ENCODE measurements at regions not wholly inside any gene's neighbourhood (a gene's known extent, or its start where the extent isn't known, plus 50 kb on each side); places are given as distances from the start of the nearest gene placed in this dataset.

DNA sequence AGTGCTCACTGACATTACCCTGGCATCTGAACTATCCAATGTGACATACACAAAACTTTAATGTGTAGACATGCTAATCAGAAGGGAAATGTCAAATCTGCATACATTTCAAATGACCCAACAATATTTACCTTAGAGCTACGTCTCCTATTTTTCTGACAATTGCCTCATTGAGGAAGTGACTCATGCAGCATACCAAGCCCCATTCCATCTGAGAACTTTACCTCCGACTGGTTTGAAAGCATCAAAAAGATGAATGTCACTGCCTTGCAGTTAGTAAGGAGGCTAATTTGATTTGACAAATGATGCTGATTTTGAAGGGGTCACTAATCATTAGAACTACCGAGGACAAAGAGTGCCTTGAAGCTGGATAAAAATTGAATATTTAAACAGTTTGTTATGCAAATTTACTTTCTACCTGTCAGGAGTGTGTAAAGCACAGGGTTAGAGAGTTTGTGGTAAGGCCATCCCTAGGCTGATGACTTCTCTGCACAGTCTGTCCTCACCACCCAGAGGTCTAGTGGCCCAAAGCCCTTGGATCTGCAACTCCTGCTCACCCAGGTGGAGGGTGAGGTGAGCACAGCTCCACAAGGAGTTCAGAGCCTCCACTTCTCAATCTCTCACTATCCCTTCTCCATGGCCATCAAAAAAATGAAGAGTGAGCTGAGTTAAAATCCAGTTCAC is 500.3 kb upstream of the C1orf87 start:
- no peak for DNase-seq
- no peaks in the 10 kb centered on the region for H3K36me3 Mint-ChIP-seq
- H3K4me3 Mint-ChIP-seq = no peak overlapping the region
- H3K27me3 Mint-ChIP-seq = no peaks in the 10 kb centered on the region
- peaks cover 0 to 4% (median 0%) of the 10 kb centered on the region in 7 donors for H3K9me3 Mint-ChIP-seq
- H3K4me1 Mint-ChIP-seq = no peaks in the 10 kb centered on the region
- no peak overlapping the region for H3K27ac Mint-ChIP-seq
- ATAC-seq (ENCODE audit: low read depth in 2 of 2) = no peak

DNA sequence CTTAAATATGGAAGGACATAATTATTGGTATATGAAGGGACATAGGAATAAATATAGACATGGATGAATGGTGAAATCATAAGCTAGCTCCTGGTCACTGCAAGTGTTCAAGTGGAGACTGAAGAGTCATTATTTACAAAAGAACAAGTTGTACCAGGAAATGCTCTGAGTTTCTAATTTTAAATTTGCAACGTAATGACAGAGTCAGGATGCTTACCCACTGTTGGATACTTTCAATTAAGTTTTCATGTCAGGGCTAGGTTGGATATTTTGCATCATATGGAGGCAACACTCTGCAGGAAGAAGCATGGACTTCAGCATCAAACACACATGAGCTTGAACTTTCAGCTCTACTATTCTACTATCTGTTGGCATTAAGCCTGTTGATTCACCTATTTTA is 499.6 kb upstream of the C1orf87 start:
- H3K36me3 Mint-ChIP-seq = no peaks in the 10 kb centered on the region
- no peak overlapping the region for H3K27ac Mint-ChIP-seq
- DNase-seq = no peak
- no peaks in the 10 kb centered on the region for H3K4me1 Mint-ChIP-seq
- no peak overlapping the region for H3K4me3 Mint-ChIP-seq
- peaks cover 0 to 4% (median 0%) of the 10 kb centered on the region in 7 donors for H3K9me3 Mint-ChIP-seq
- no peak for ATAC-seq (ENCODE audit: low read depth in 2 of 2)
- H3K27me3 Mint-ChIP-seq = no peaks in the 10 kb centered on the region

DNA sequence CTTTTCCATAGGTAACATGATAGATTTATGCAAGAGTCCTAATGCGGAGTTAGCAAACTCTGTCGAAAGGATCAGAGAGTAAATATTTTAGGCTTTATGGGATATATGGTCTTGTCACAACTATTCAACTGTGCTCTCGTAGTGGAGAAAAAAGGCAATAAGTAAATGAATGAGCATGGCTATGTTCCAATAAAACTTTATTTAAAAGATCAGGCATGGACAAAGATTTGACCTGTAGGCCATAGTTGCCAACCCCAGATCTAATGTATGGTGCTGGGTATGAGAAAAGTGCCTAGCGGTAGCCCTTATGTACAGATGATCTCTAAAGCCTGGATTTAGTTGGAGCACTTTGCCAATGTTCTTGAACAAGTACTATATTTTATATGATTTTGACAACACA is 498.8 kb upstream of the C1orf87 start:
- Mint-ChIP-seq H3K4me3 (no peak overlapping the region), H3K9me3 (peaks cover 0 to 4% (median 0%) of the 10 kb centered on the region in 7 donors), H3K27me3 (no peaks in the 10 kb centered on the region), H3K36me3 (no peaks in the 10 kb centered on the region), H3K4me1 (no peaks in the 10 kb centered on the region), H3K27ac (no peak overlapping the region)
- DNase-seq = no peak
- ATAC-seq (ENCODE audit: low read depth in 2 of 2) = no peak

GRCh38 chr1:60571811-60572210 is 498.2 kb upstream of the C1orf87 start:
- H3K4me1 Mint-ChIP-seq = no peaks in the 10 kb centered on the region
- no peaks in the 10 kb centered on the region for H3K27me3 Mint-ChIP-seq
- no peak overlapping the region for H3K27ac Mint-ChIP-seq
- ATAC-seq (ENCODE audit: low read depth in 2 of 2) = no peak
- H3K9me3 Mint-ChIP-seq = peaks cover 0 to 4% (median 0%) of the 10 kb centered on the region in 7 donors
- no peaks in the 10 kb centered on the region for H3K36me3 Mint-ChIP-seq
- no peak for DNase-seq
- H3K4me3 Mint-ChIP-seq = no peak overlapping the region

- no peak for ATAC-seq (ENCODE audit: low read depth in 2 of 2)
- no peaks in the 10 kb centered on the region for H3K27me3 Mint-ChIP-seq
- H3K36me3 Mint-ChIP-seq = no peaks in the 10 kb centered on the region
- H3K4me1 Mint-ChIP-seq = no peaks in the 10 kb centered on the region
- no peak for DNase-seq
- H3K9me3 Mint-ChIP-seq = peaks cover 0 to 4% (median 0%) of the 10 kb centered on the region in 7 donors
- no peak overlapping the region for H3K4me3 Mint-ChIP-seq
- no peak overlapping the region for H3K27ac Mint-ChIP-seq
These were observed 495.6 kb upstream of the C1orf87 start for GRCh38 chr1:60569189-60569588.

GRCh38 chr1:60567256-60567655 is 493.7 kb upstream of the C1orf87 start:
- no peak for ATAC-seq (ENCODE audit: low read depth in 2 of 2)
- DNase-seq = no peak

DNA sequence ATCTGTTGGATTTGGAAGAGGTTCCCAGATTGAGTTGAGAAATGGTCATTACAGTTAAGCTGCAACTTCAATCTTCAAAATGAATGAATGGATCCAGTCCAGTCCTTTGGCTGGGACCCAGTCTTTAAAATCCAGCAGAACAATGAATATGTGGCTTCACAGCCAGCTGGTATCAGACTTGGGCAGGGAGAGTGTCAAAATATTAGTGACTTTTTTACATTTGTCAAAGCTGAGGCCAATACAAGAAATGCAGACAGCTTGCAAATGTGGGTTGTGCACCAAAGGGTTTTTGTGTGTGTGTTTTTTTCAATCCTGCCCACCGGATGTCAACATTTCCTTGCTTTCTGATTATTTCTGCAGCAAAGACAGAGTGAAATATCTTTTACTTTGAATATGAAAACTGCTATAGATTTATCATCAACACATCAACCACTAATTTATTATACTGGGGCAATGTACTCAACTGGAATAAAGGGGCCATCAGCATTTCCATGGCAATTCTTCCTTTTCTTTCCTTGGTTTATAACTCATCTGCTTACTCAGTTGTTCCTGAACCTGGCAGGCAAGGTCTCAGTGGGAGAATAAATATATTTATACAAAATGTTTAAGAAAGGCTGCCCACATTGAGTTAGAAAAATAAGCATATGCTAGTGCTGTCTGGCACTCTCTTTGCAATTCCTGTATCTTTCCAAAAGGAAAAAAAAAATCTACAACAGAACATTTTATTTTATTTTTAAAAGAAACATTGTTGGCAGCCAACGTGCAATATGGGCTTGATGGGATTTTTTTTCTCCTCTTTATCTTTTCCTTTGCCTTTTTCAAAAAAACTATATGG is 491.6 kb upstream of the C1orf87 start:
- DNase-seq = no peak
- Mint-ChIP-seq H3K27ac (no peak overlapping the region), H3K27me3 (no peaks in the 10 kb centered on the region)

More at GRCh38 chr1:60567256-60567655, 493.7 kb upstream of the C1orf87 start:
- H3K27me3 Mint-ChIP-seq = no peaks in the 10 kb centered on the region
- no peaks in the 10 kb centered on the region for H3K36me3 Mint-ChIP-seq
- H3K4me1 Mint-ChIP-seq = no peaks in the 10 kb centered on the region
- H3K9me3 Mint-ChIP-seq = peaks cover 0 to 4% (median 0%) of the 10 kb centered on the region in 7 donors
- H3K27ac Mint-ChIP-seq = no peak overlapping the region
- no peak overlapping the region for H3K4me3 Mint-ChIP-seq

GRCh38 chr1:60563777-60564535 is 490.4 kb upstream of the C1orf87 start:
- no peaks in the 10 kb centered on the region for H3K27me3 Mint-ChIP-seq
- ATAC-seq (ENCODE audit: low read depth in 2 of 2) (no peak), DNase-seq (no peak)
- peaks cover 0 to 8% (median 0%) of the 10 kb centered on the region in 7 donors for H3K9me3 Mint-ChIP-seq
- H3K27ac Mint-ChIP-seq = no peak overlapping the region
- no peak overlapping the region for H3K4me3 Mint-ChIP-seq
- H3K4me1 Mint-ChIP-seq = no peaks in the 10 kb centered on the region
- no peaks in the 10 kb centered on the region for H3K36me3 Mint-ChIP-seq

More for the DNA sequence above, 491.6 kb upstream of the C1orf87 start:
- Mint-ChIP-seq H3K9me3 (peaks cover 0 to 8% (median 0%) of the 10 kb centered on the region in 7 donors), H3K4me3 (no peak overlapping the region), H3K36me3 (no peaks in the 10 kb centered on the region), H3K4me1 (no peaks in the 10 kb centered on the region)
- ATAC-seq (ENCODE audit: low read depth in 2 of 2) = no peak

GRCh38 chr1:60562740-60563139 is 489.2 kb upstream of the C1orf87 start:
- no peak overlapping the region for H3K4me3 Mint-ChIP-seq
- H3K36me3 Mint-ChIP-seq = no peaks in the 10 kb centered on the region
- no peak for ATAC-seq (ENCODE audit: low read depth in 2 of 2)
- no peak overlapping the region for H3K27ac Mint-ChIP-seq
- DNase-seq = no peak
- peaks cover 0 to 8% (median 0%) of the 10 kb centered on the region in 7 donors for H3K9me3 Mint-ChIP-seq
- no peaks in the 10 kb centered on the region for H3K27me3 Mint-ChIP-seq
- no peaks in the 10 kb centered on the region for H3K4me1 Mint-ChIP-seq

- Mint-ChIP-seq H3K4me1 (no peaks in the 10 kb centered on the region), H3K36me3 (no peaks in the 10 kb centered on the region), H3K27me3 (no peaks in the 10 kb centered on the region), H3K27ac (no peak overlapping the region), H3K9me3 (peaks cover 0 to 8% (median 0%) of the 10 kb centered on the region in 7 donors), H3K4me3 (no peak overlapping the region)
- ATAC-seq (ENCODE audit: low read depth in 2 of 2) = no peak
- DNase-seq = no peak
These were observed 487.1 kb upstream of the C1orf87 start for GRCh38 chr1:60560701-60561100.

- Mint-ChIP-seq H3K27me3 (no peaks in the 10 kb centered on the region), H3K9me3 (peaks cover 0 to 8% (median 0%) of the 10 kb centered on the region in 7 donors), H3K27ac (no peak overlapping the region), H3K4me1 (no peaks in the 10 kb centered on the region), H3K4me3 (no peak overlapping the region), H3K36me3 (no peaks in the 10 kb centered on the region)
- DNase-seq (no peak), ATAC-seq (ENCODE audit: low read depth in 2 of 2) (no peak)
These were observed 484.7 kb upstream of the C1orf87 start for GRCh38 chr1:60558236-60558635.

GRCh38 chr1:60553730-60554129 is 480.2 kb upstream of the C1orf87 start:
- H3K4me3 Mint-ChIP-seq = no peak overlapping the region
- H3K4me1 Mint-ChIP-seq = no peaks in the 10 kb centered on the region
- peaks cover 0 to 2% (median 0%) of the 10 kb centered on the region in 7 donors for H3K9me3 Mint-ChIP-seq
- no peaks in the 10 kb centered on the region for H3K27me3 Mint-ChIP-seq
- no peaks in the 10 kb centered on the region for H3K36me3 Mint-ChIP-seq
- DNase-seq (no peak), ATAC-seq (ENCODE audit: low read depth in 2 of 2) (no peak)
- no peak overlapping the region for H3K27ac Mint-ChIP-seq

- peaks cover 0 to 4% (median 0%) of the 10 kb centered on the region in 7 donors for H3K9me3 Mint-ChIP-seq
- H3K27me3 Mint-ChIP-seq = no peaks in the 10 kb centered on the region
- DNase-seq (no peak), ATAC-seq (ENCODE audit: low read depth in 2 of 2) (no peak)
- H3K36me3 Mint-ChIP-seq = no peaks in the 10 kb centered on the region
- H3K4me3 Mint-ChIP-seq = no peak overlapping the region
- H3K27ac Mint-ChIP-seq = no peak overlapping the region
- H3K4me1 Mint-ChIP-seq = no peaks in the 10 kb centered on the region
These were observed 474.3 kb upstream of the C1orf87 start for GRCh38 chr1:60547821-60548220.

All from naive B cell (primary cell).